ENCODE measurements at regions not wholly inside any gene's neighbourhood (a gene's known extent, or its start where the extent isn't known, plus 50 kb on each side); places are given as distances from the start of the nearest gene placed in this dataset.
A peak's percentile ranks its signal among the peaks of the same experiment; 100 is the strongest.
"Not testable (repeated sequence)": the region's sequence is repeated elsewhere in the genome, so short reads cannot be mapped to it uniquely, and the experiment has no call there.

- DNase-seq (ENCODE audit: low read depth): no peak
Measured at GRCh38 chr14:22492622-22493542, 96.1 kb downstream of the DAD1 start.

GRCh38 chr14:22491683-22492621, 97.1 kb downstream of the DAD1 start:
- DNase-seq (ENCODE audit: low read depth): no peak

DNA sequence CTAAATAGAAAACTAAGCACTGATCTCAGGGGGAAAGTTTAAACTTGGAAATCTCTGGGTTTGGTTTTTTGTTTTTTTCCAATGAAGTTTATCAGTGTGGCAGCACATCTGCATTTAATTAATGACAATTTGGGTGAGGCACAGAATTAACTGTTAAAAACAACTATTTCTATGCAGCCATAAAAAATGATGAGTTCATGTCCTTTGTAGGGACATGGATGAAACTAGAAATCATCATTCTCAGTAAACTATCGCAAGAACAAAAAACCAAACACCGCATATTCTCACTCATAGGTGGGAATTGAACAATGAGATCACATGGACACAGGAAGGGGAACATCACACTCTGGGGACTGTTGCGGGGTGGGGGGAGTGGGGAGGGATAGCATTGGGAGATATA, 98.0 kb downstream of the DAD1 start:
- not testable (repeated sequence) for DNase-seq (ENCODE audit: low read depth)

- no peak for DNase-seq (ENCODE audit: low read depth)
Measured at GRCh38 chr14:22489957-22490950, 98.8 kb downstream of the DAD1 start.

DNA sequence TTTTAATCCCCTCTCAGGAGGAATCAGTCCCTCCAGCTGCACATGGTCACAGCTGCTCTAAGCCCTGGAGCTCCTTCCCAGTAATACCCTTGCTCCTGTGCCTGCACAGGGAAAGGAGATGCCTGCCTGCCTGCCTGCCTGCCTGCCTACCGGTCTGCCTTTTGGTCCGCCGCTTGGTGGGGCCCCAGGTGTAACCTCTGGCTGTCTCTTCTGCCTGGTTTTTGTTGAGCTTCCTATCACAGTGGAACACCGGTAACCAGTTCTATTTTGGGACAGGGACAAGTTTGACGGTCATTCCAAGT, 99.8 kb downstream of the DAD1 start:
- DNase-seq (ENCODE audit: low read depth): no peak

DNA sequence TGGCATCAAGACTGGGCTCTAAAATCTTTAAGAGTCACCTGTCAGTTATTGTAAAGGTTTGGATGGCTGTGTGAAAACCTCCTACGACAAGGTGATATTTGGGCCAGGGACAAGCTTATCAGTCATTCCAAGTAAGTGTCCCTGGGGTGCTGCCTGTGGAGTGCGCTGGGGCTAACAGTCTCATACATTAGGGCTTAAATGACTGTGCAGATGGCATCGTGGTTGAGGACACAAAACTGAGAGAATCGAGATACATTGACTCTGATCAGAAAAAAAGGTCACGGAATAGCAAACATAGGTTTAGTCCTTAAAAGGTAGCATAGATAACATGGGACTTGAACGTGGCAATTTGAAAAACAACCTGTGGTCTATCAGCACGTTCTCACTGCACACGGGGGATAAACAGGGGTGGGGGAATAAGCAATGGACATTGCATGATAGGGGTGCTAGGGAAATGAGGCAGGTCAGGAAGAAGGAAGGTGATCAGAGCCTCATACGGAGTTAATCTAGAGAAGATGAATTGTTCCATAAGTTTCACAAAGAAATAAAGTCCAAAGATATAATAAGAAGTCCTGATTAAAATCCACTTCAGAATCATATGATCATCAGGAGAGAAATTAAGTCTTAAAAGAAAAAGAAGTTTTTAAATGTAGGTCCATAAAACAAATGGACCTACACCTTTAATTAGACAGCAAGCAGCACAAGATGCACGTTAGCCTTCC, 100.3 kb downstream of the DAD1 start:
- DNase-seq (ENCODE audit: low read depth): no peak

DNA sequence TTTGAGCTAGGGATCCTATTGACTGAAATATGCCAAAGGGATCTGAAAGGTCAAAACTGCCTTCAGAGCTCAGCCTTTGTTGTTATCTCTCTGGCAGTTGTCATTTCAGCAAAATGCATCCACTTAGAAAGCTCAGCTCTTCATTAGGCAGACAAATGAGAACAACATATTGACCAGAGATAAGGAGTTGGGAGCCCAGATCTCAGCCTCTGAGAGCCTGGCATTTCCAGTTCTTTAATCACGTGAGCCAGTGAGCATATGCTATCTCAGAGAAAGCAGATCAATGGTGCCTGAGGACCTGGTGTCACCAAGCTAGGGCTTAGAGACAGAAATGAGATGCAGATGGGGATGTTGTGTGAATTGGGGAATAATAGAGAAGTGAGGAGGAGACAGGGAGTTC, 101.1 kb downstream of the DAD1 start:
- no peak for DNase-seq (ENCODE audit: low read depth)

- DNase-seq (ENCODE audit: low read depth): no peak
Measured at GRCh38 chr14:22487401-22487800, 101.6 kb downstream of the DAD1 start.

- no peak for DNase-seq (ENCODE audit: low read depth)
Measured at GRCh38 chr14:22486675-22487074, 102.3 kb downstream of the DAD1 start.

GRCh38 chr14:22485649-22486048, 103.4 kb downstream of the DAD1 start:
- DNase-seq (ENCODE audit: low read depth): no peak

- peak; percentile 33 for DNase-seq (ENCODE audit: low read depth)
Measured at GRCh38 chr14:22485178-22485577, 103.8 kb downstream of the DAD1 start.

GRCh38 chr14:22484632-22485031, 104.4 kb downstream of the DAD1 start:
- DNase-seq (ENCODE audit: low read depth): no peak

DNA sequence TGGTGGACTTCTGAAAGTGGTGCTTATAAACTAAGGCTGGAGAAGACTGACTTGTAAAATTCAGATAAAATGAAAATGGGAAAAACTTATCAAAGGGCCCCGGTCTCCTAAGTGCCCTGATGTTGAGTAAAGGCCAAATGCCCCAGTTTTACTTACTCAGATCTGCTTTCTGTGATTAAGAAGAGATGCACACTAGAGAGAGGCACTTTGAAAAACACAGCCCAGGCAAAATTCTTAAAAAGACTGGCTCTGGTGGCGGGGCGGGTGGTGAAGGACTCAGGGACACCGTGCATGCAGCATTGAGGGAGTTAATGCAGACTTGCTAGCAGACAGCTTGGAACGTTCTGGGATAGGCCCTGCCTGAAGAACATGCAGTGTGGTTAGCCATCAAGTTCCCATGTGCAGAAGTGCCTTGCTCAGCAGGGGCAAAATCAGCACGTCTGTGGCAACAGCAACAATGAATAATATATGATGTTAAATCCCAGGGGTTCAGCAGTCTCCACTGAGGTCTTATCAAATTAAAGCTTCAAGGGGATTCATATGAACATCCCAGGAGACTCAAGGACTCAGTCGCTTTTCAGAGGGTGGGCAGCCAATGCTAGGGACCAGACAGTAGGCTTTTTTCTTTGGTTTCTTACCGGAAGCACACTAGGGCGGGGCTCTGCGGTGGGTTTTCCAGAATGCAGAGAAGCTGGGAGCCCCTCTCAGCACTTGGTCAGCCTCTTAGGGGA, 105.0 kb downstream of the DAD1 start:
- DNase-seq (ENCODE audit: low read depth): no peak

DNA sequence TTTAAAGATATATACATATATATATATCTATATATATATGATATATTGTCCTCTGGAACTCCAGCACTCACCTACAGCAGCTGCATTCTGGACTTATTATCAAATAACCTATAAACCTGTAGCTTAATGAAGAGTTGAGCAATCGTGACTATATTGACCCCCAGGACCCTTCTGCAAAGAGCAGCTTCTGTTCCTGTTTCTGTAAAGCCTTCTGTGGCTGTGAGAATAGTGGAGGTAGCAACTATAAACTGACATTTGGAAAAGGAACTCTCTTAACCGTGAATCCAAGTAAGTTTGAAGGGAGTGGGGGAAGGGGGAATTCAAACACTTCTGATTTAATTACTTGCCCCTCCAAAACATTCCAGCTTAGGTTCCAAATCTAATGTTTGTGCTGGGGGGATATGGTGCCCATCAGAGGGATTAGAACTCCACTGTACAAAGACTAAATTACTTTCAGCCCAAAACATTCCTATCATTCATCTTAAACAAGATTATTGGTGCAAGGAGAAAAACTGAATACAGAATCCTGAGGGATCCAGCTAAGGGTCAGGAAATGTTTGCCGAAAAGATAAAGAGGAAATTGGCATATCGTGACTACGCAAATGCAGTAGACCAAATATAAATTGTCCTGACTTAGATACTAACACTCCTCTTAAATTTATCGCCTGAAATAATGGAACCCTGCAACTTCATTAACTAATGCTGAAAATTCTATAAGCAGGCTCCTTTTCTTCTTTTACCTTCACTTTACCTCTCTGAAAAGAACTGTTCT, 106.1 kb downstream of the DAD1 start:
- no peak for DNase-seq (ENCODE audit: low read depth)

GRCh38 chr14:22482085-22482694, 106.8 kb downstream of the DAD1 start:
- no peak for DNase-seq (ENCODE audit: low read depth)

GRCh38 chr14:22481546-22481945, 107.5 kb downstream of the DAD1 start:
- no peak for DNase-seq (ENCODE audit: low read depth)

DNA sequence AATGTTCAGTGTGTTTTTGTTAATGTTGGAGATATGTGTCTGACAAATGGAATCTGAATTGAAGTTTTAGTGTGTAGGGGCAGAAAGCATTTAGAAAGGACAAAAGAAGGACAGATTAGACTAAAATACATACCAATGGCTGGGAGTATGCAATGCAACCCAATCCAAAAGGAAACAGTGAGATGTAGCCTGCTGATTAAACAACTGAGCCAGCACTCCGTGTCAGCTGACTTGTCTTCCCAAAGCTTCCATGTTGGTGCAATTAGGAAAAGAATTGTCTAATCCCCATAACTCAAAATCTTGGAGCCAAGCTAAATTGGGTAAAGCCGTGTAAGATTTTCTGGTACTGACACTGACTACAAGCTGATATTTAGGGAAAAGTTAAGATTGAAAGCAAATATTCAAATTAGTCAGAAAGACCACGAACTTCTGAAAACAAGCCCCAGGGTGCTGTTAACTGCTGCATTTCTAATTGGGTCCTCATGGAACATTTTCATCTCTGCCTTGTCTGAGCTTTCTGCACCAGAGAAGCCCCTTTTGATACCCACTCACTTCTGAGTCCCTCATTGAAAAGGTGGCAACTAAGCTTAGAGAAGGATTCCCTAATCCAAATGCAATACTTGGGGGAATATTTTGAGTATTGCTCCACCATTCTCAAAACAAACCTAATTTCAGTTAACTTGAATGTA, 109.1 kb downstream of the DAD1 start:
- no peak for DNase-seq (ENCODE audit: low read depth)

DNA sequence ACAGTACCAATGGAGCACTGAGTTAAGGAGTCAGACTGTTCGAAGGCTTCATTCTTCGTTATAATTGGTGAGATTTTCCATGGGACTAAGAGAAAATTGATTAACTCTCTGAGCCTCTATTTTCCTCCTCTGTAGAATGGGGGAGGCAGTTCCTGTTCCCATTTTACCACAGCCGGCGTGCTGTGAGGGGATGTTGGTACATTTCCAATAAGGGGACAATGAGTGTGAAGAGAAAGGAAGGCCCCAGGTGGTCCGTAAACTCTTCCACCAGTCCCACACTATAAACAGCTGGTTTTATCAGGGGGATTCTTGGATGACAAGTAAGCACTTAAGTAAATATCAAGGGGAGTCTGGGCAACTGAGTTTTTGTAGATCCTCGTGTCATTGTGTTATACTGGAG, 109.9 kb downstream of the DAD1 start:
- no peak for DNase-seq (ENCODE audit: low read depth)

Measured in myocyte (in vitro differentiated cells).